Dermis microvascular lymphatic vessel endothelial cell (primary cell): ENCODE measurements at regions not wholly inside any gene's neighbourhood (a gene's known extent, or its start where the extent isn't known, plus 50 kb on each side); places are given as distances from the start of the nearest gene placed in this dataset.
"Not testable (repeated sequence)": the region's sequence is repeated elsewhere in the genome, so short reads cannot be mapped to it uniquely, and the experiment has no call there.

Source experiments
- DNase-seq, 2 donors: peaks; one replicate each; pipeline versions ENCODE4 v3.0.0 to v3.0.0-alpha.2; 2010; ENCODE audit warnings: low read depth in 2 of 2

DNA sequence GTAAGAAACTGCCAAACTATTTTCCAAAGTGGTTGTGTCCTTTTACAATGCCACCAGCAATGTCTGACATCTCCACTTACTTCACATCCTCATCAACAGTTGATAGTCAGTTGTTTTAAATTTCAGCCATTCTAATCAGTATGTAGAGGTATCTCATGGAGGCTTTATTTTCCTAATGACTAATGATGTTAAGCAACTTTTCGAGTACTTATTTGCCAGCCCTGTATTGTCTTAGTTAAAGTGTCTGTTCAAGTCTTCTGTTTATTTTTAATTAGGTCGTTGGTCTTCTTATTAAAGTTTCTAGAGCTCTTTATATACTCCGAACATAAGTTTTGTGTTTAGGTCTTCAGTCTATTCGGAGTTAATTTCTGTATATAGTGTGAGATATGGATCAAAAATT, 54.9 kb upstream of the NBPF12 start:
- DNase-seq: not testable (repeated sequence)

GRCh38 chr1:146881096-146881495, 57.0 kb upstream of the NBPF12 start:
- DNase-seq: not testable (repeated sequence)

GRCh38 chr1:146863799-146864319, 74.3 kb upstream of the NBPF12 start:
- DNase-seq: not testable (repeated sequence)

- not testable (repeated sequence) for DNase-seq
Measured at GRCh38 chr1:146853147-146853546, 85.0 kb upstream of the NBPF12 start.

- DNase-seq: not testable (repeated sequence)
Measured at GRCh38 chr1:146850352-146850889, 87.7 kb upstream of the NBPF12 start.

DNA sequence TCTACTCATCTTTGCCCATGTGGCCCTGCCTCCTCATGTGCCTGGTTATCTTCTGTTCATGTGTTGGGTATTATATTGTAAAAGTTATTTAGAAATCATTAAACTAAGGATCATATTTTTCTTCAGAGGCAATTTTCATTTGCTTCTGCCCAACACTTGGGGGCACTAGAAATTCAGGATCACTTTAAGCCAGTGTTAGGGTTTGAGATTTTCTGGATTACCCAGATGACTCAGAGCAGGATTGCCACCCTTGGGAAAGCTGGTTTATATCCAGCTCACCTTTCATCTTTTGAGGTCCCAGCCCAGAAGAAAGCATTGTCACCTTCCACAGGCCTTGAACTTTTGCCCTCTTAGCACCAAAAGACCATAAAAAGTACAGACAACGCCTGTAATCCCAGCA, 99.4 kb upstream of the NBPF12 start:
- not testable (repeated sequence) for DNase-seq

DNA sequence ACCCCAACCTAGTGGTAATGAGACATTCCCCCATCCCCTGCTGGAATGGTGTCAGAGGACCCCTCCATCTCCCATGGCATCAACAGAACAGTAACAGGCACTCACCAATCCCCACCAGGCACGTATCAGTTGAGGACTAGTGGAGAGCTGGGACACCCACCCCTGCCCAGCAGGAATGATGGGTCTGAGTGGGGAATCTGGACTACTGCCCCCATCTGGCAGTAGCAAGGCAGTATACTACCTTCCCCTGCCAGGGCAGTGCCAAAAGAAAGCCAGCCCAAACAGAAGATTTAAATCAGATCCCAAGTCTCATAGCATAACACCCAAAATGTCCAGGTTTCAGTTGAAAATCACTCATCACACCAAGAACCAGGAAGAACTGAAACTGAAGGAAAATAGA, 111.2 kb upstream of the NBPF12 start:
- not testable (repeated sequence) for DNase-seq

DNA sequence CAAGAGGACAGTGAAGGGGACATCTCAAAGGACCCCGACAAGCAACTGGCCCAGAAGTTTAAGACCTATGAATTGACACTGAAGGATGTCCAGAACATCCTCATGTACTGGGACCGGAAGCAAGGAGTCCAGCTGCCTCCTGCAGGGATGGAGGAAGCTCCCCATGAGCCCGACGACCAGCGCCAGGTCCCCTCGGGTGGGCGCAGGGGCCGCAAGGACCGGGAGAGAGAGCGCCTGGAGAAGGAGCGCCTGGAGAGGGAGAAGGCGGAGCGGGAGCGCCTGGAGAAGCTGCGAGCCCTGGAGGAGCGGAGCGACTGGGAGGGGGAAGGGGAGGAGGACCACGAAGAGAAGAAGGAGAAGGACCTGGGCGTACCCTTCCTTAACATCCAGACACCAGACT, 143.9 kb upstream of the NBPF12 start:
- DNase-seq: not testable (repeated sequence)

GRCh38 chr1:146792725-146793124, 145.4 kb upstream of the NBPF12 start:
- DNase-seq: not testable (repeated sequence)

GRCh38 chr1:146784212-146784940, 153.7 kb upstream of the NBPF12 start:
- DNase-seq: not testable (repeated sequence)

DNA sequence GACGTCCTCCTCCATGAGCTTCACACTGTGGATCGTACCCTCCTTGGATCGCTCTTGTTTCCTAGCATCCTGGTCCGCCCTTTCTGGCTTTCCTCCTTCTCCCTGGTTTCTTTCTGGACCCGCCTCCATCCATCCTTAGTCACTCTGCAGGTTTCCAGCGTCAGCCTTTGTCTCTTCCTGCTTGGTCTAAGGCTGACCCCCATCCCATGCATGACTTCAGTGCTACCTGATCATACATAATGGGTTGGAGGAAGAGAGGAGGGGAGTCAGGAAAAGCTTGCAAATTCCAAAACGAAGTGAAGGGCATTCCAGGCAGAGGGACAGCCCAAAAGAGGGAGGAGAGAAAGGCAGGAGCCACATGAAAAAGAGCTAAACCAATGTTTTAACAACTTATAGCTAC, 156.9 kb upstream of the NBPF12 start:
- DNase-seq: not testable (repeated sequence)

DNA sequence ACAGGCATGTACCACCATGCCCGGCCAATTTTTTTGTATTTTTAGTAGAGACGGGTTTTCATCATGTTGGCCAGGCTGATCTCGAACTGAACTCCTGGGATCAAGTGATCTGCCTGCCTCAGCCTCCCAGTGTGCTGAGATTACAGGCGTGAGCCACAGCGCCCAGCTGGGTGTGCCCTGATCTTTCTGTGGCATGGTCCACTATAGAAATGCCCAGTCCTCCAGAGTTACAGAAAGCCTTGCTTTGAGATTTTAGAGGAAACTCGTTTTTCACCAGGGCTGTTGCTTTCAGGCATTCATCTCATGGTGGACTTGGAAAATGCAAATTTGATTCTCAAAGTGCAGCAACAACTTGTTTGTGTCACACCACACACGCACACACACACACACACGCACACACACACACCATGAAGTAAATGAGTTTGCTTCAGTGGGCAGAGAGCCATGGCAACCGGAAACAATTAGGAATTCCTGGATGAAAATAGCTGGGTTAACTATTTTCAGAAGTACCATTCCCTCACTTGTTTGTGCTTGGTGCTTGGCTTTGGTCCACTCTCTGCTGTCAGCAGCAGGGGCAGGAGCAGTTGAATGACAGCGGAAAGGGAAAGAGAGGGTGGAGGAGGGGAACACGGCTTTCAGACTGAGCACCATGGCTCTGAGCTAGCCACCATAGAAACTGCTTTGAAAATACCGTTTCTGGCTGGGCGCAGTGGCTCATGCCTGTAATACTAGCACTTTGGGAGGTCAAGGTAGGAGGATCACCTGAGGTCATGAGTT, 160.1 kb upstream of the NBPF12 start:
- peak in 1 of 2 donors; percentile 30 for DNase-seq

DNA sequence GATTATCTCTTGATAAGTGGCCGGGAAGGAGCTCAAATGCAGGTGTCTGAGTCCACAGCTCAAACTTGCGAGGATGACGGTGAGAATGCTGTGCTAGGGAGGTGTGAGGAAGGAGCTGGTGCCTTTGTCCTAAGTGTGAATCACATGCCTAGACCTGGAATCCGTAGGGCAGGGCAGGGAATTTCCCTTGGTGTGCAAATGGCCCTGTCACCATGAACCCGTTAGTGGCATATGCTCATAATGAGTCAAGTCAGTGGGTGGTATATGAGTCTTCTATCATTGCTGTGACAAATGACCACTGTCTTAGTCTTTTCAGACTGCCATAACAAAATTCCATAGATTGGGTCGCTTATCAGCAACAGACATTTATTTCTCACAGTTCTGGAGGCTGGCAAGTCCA, 163.1 kb upstream of the NBPF12 start:
- DNase-seq: not testable (repeated sequence)

GRCh38 chr1:146774271-146774670, 163.9 kb upstream of the NBPF12 start:
- DNase-seq: not testable (repeated sequence)

DNA sequence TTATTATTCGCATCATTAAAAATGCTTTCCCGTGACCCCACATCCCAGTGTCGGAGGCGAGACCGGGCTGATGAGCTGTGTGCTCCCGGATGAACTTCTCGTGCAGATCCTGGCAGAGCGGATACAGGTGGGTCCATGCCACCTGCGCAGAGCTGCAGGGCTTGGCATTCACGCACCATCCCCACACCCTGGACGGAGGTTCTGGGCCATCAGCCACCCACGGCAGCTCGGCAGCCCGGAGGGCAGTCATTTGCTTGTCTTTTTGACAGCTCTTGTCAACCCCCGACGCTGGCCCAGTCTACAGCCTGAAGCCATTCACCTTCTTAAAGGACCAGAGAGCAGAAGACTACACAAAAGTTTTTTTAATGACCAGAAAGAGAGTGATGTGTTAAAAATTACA, 166.7 kb upstream of the NBPF12 start:
- DNase-seq: not testable (repeated sequence)

DNA sequence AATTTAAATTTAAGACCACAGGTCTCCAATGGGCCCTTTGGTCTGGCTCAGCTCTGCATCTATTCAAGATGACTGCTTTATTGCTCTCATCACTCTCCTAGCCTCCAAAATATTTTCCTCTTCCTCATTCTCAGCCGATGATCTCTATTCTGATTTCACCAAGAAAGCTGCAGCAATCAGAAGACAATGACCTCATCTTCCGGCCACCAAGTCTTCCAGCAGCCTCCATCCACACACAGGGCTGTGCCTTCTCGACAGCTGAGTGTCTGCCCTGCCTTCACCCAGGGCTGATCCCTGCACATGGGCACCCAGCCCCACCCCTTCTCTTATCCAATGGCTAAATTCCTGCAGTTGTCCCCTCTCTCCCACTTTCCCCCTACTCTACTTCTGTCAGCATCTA, 167.1 kb upstream of the NBPF12 start:
- not testable (repeated sequence) for DNase-seq

- not testable (repeated sequence) for DNase-seq
Measured at GRCh38 chr1:146763234-146763633, 174.9 kb upstream of the NBPF12 start.

DNA sequence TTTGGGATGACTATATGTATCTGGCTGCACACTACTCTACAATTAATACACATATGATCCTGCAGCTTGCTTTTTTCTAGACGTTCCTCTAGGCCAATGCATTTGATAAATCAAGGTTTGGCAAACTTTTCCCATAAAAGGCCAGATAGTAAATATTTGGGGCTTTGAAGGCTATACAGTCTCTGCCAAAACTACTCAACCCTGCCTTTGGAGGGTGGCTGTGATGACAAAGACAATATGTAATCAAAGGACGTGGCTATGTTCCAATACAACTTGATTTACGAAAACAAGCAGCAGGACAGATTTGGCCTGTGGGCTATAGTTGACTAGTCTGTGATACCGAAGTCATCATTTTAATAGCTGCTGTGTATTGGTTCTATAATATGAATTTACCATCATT, 181.3 kb upstream of the NBPF12 start:
- DNase-seq: not testable (repeated sequence)

DNA sequence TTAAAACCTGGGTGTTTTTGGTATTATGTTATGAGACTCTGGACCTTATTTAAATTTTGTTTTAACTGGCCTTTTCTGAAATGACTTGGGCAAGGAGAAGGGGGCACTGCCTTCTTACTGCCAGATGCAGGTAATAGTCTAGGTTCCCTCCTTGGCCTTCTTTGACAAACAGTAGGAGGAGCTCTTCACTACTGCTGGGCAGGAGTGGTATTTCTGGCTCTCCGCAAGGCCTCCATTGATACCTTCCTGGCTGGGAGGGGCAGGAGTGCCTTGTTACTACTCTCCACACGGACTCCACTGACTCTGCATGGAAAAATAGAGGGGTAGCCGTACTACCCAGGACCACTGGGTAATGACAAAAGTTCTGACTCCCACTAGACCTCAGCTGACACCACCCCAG, 189.4 kb upstream of the NBPF12 start:
- not testable (repeated sequence) for DNase-seq

- not testable (repeated sequence) for DNase-seq
Measured at GRCh38 chr1:146731981-146732680, 206.0 kb upstream of the NBPF12 start.

DNA sequence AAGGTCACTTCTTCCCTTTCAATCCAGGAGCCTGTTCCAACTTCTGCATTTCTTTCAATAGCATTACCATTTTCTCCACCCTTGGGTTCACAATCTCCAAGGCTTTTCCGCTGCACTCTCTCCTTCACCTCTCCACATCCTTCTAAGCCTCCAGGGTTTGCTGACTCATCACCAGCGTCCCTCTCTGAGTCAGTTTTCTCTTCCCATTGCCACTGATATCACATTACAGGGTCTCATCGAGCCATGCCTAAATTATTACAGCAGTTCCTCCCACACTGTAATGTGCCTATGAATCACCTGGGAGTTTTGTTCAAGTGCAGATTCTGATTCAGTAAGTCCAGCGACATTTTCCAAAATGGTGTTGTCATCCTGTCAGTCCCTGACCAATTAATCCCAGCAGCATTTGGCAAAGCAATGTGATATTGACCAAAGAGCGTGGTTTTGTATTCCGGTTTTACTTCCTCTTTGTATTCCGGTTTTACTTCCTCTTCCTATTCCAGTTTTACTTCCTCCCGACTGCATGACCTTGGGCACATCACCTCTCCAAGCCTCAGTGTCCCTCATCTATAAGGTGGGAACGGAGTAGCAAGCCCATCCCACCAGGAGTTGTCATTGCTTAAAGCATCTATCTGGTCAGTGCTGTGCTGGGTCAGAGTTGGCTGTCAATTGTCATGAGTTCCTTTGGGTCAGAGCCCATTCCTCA, 208.3 kb upstream of the NBPF12 start:
- not testable (repeated sequence) for DNase-seq
